Peyer's patch (tissue), 4 donors: ENCODE measurements at regions not wholly inside any gene's neighbourhood (a gene's known extent, or its start where the extent isn't known, plus 50 kb on each side); places are given as distances from the start of the nearest gene placed in this dataset.

ENCODE experiments used
- CTCF ChIP-seq, 6 experiments: fragments of 450-650 bp in 4 of 6; fragments of 200-600 bp in 2 of 6; sonication (generic) in 1 of 6; IDR thresholded peaks; one replicate each; pipeline ENCODE4 v1.5.1; 2017 to 2019; ENCODE audit warnings: antibody characterized with exemption in 6 of 6, mild to moderate bottlenecking in 3 of 6, moderate library complexity in 1 of 6
- POLR2A ChIP-seq, 2 donors: fragments of 450-650 bp; IDR thresholded peaks; one replicate each; pipeline ENCODE4 v1.5.1; 2017; ENCODE audit warnings: antibody characterized with exemption in 2 of 2, mild to moderate bottlenecking in 2 of 2, moderate library complexity in 2 of 2

GRCh38 chr11:119547511-119547910 is 124.5 kb upstream of the THY1 start:
- TF ChIP-seq CTCF (IDR thresholded peaks at IDR 0.05): no peak
- no peak for TF ChIP-seq POLR2A (IDR thresholded peaks at IDR 0.05)
